Common myeloid progenitor, CD34-positive (primary cell): ENCODE measurements at regions not wholly inside any gene's neighbourhood (a gene's known extent, or its start where the extent isn't known, plus 50 kb on each side); places are given as distances from the start of the nearest gene placed in this dataset.

ENCODE experiments used
- CTCF ChIA-PET: fragments of 350-600 bp; sonication (Branson Sonifier 250); formaldehyde crosslinking; loops from one replicate; lab custom pipeline; 2021; ENCODE audit warnings: antibody characterized with exemption; lab: Charles Lee
- POLR2A ChIA-PET: fragments of 350-600 bp; sonication (Branson Sonifier 250); formaldehyde crosslinking; loops from one replicate; lab custom pipeline; 2021; ENCODE audit warnings: antibody characterized with exemption; lab: Charles Lee
- DNase-seq, 3 donors: peaks; one replicate each; pipeline versions ENCODE4 v3.0.0 to v3.0.0-alpha.2; 2013
- H3K27ac ChIP-seq, 2 experiments: 1 replicate in 1 of 2; 2 replicates in 1 of 2; pipeline ENCODE4 v1.7.0; 2013; ENCODE audit warnings: inconsistent platforms in 2 of 2, low read length in 2 of 2, mild to moderate bottlenecking in 2 of 2, low read depth in 1 of 2, moderate library complexity in 1 of 2; ENCODE audit not compliant: severe bottlenecking in 2 of 2, insufficient read depth in 1 of 2, poor library complexity in 1 of 2
- H3K27me3 ChIP-seq, 5 experiments: replicated peaks in 2 of 5; 1 replicate in 3 of 5; 2 replicates in 2 of 5; pipeline versions ENCODE4 v1.6.1 to v1.7.0; 2013; ENCODE audit warnings: low read length in 4 of 5, mild to moderate bottlenecking in 2 of 5, moderate library complexity in 2 of 5, inconsistent platforms in 1 of 5; ENCODE audit not compliant: insufficient read depth in 5 of 5, control insufficient read depth in 4 of 5
- H3K36me3 ChIP-seq, 4 experiments: 1 replicate in 2 of 4; 2 replicates in 2 of 4; pipeline versions ENCODE4 v1.6.1 to v1.7.0; 2013; ENCODE audit warnings: low read length in 3 of 4, control low read depth in 1 of 4, mild to moderate bottlenecking in 1 of 4; ENCODE audit not compliant: control insufficient read depth in 4 of 4, insufficient read depth in 4 of 4
- H3K4me1 ChIP-seq, 4 experiments: 1 replicate in 3 of 4; 2 replicates in 1 of 4; pipeline versions ENCODE4 v1.6.1 to v1.7.1; 2013; ENCODE audit warnings: low read length in 3 of 4, mild to moderate bottlenecking in 3 of 4, control low read depth in 1 of 4, inconsistent platforms in 1 of 4, moderate library complexity in 1 of 4; ENCODE audit not compliant: control insufficient read depth in 4 of 4, insufficient read depth in 4 of 4; ENCODE audit errors: control extremely low read depth in 1 of 4
- H3K4me3 ChIP-seq, 7 experiments: 1 replicate in 4 of 7; 2 replicates in 3 of 7; pipeline versions ENCODE4 v1.5.1 to v1.7.0; 2013; ENCODE audit warnings: mild to moderate bottlenecking in 7 of 7, low read length in 6 of 7, moderate library complexity in 6 of 7, inconsistent platforms in 2 of 7, low read depth in 2 of 7, control low read depth in 1 of 7; ENCODE audit not compliant: insufficient read depth in 4 of 7, control insufficient read depth in 1 of 7; ENCODE audit errors: extremely low read depth in 1 of 7
- H3K9me3 ChIP-seq, 5 experiments: 1 replicate in 4 of 5; 2 replicates in 1 of 5; pipeline versions ENCODE4 v1.6.1 to v1.7.1; 2013; ENCODE audit warnings: low read length in 4 of 5, mild to moderate bottlenecking in 2 of 5, inconsistent platforms in 1 of 5, low read depth in 1 of 5, moderate library complexity in 1 of 5; ENCODE audit not compliant: control insufficient read depth in 4 of 5, insufficient read depth in 2 of 5; ENCODE audit errors: control extremely low read depth in 1 of 5
- WGBS: methylation state at CpG from one replicate; pipeline ENCODE4 v1.1.5; 2013; ENCODE audit not compliant: insufficient coverage; 5-methylcytosine and 5-hydroxymethylcytosine counted together

DNA sequence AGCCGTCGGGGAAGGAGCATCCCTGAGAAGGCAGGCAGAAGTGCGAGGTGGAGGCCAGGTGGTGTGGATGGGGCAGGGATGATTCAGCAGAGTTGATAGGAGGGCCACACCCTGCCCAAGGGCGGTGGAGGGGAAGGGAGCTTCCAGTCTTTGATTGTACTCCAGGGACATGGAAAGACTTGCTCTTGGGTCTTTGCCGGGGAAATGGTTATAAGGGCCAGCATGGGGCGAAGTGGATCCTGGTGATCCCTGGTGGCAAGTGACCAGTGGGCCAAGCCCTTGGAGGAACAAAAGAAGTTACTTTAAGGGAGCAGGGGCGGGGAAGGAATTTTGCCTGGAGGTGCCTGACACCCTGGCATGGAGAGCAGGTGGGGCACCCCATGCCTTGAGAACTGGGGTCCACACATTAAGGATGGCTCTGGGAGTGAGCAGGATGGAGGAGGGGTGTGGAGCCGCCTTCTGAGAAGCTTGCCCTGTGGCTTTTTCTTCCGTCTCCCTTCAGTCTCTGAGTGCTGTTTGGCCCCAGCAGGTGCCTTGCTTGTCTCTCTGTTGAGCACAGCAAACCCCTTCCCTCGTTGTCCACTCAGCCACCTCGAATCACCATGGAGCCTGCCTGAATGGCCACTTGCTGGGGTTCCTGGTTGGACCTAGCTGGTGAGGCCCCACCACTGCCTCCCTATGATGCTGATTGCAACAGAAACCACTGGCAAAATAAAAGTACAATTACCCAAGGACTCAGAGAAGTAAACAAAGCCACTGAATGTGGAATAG lies 83.9 kb downstream of the RAMP3 start:
- CTCF ChIA-PET, result no interaction called here
- Histone ChIP-seq H3K4me3 (no peak overlapping the region), H3K27me3 (peaks cover 0 to 19% (median 9%) of the 10 kb centered on the region in 5 experiments), H3K27ac (no peak overlapping the region), H3K9me3 (no peaks in the 10 kb centered on the region), H3K36me3 (no peaks in the 10 kb centered on the region), H3K4me1 (no peaks in the 10 kb centered on the region)
- 78% methylated on average over 10 of the region's 11 CpGs for WGBS
- no peak for DNase-seq
- POLR2A ChIA-PET, result no interaction called here

DNA sequence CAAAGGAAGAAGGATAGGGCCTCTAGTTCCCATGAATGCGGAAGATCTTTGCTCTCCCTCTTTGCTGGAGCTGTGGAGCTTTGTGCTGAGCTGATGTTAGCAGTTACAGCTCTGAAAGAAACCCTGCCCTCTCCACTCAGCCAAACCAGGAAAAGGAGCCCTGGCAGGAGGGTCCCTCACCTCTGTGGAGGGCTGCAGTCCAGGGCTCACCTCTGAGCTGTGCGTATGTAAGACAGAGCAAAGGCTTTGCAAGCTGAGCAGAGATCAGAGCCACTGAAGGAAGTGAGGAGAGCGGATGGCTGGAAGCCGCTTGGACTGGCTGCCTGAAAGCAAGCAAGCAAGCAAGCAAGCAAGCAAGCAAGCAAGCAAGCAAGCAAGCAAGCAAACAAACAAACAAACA lies 84.7 kb downstream of the RAMP3 start:
- WGBS, result 92% methylated on average over 2 of the region's 4 CpGs
- peaks cover 0 to 1% (median 0%) of the 10 kb centered on the region in 5 experiments for H3K9me3 ChIP-seq
- no peak overlapping the region for H3K4me3 ChIP-seq
- H3K27me3 ChIP-seq, result peaks cover 0 to 19% (median 9%) of the 10 kb centered on the region in 5 experiments
- H3K36me3 ChIP-seq, result no peaks in the 10 kb centered on the region
- ChIA-PET CTCF (no interaction called here), POLR2A (no interaction called here)
- H3K27ac ChIP-seq, result no peak overlapping the region
- no peak for DNase-seq
- H3K4me1 ChIP-seq, result no peaks in the 10 kb centered on the region

GRCh38 chr7:45242698-45243097 lies 85.1 kb downstream of the RAMP3 start:
- Histone ChIP-seq H3K4me3 (no peak overlapping the region), H3K9me3 (peaks cover 0 to 2% (median 0%) of the 10 kb centered on the region in 5 experiments), H3K4me1 (no peaks in the 10 kb centered on the region), H3K27me3 (peaks cover 0 to 15% (median 8%) of the 10 kb centered on the region in 5 experiments), H3K27ac (no peak overlapping the region), H3K36me3 (no peaks in the 10 kb centered on the region)
- CTCF ChIA-PET, result no interaction called here
- WGBS, result 80% methylated on average over 3 of the region's 3 CpGs
- POLR2A ChIA-PET, result no interaction called here
- no peak for DNase-seq

- no peaks in the 10 kb centered on the region for H3K36me3 ChIP-seq
- H3K4me3 ChIP-seq, result no peak overlapping the region
- peak in 2 of 3 donors; percentile 6 to 32 for DNase-seq
- H3K4me1 ChIP-seq, result no peaks in the 10 kb centered on the region
- H3K27ac ChIP-seq, result no peak overlapping the region
- ChIA-PET POLR2A (no interaction called here), CTCF (interaction anchor here (1.3 kb wide), 1 partner anchor 14 kb away, joined by 4 read pairs; no protein-coding TSS in a partner anchor)
- H3K9me3 ChIP-seq, result peaks cover 0 to 7% (median 0%) of the 10 kb centered on the region in 5 experiments
- WGBS, result 88% methylated on average over 2 of the region's 2 CpGs
- H3K27me3 ChIP-seq, result peaks cover 0 to 5% (median 4%) of the 10 kb centered on the region in 5 experiments
These were observed 87.4 kb downstream of the RAMP3 start for GRCh38 chr7:45244981-45245380.

GRCh38 chr7:45246339-45246738 lies 88.7 kb downstream of the RAMP3 start:
- WGBS, result 14% methylated on average over 1 of the region's 3 CpGs
- POLR2A ChIA-PET, result interaction anchor here (0.9 kb wide), 1 partner anchor 10 kb away, joined by 5 read pairs; no protein-coding TSS in a partner anchor
- CTCF ChIA-PET, result interaction anchor here (1.3 kb wide), 1 partner anchor 12 kb away, joined by 4 read pairs; no protein-coding TSS in a partner anchor

DNA sequence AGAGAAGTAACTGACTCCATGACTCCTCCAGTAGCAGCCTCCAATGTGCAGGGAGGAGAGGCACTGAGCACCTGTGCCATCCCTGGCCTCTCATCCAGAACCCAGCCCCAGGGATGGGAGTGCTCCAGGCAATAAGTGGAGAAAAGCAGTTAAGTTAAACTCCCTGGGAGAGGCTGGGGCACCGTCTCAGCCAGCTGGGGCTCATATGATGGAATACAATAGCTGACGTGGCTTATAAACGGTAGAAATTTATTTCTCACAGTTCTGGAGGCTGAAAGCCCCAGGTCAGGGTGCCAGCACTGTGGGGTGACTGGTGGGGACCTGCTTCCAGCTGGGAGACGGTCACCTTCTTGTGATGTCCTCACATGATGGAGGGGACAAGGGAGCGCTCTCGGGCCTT lies 94.7 kb downstream of the RAMP3 start:
- H3K27me3 ChIP-seq, result peaks cover 0 to 9% (median 4%) of the 10 kb centered on the region in 5 experiments
- no peaks in the 10 kb centered on the region for H3K4me1 ChIP-seq
- 66% methylated on average over 6 of the region's 6 CpGs for WGBS
- no peak for DNase-seq
- CTCF ChIA-PET, result no interaction called here
- H3K4me3 ChIP-seq, result no peak overlapping the region
- no peaks in the 10 kb centered on the region for H3K36me3 ChIP-seq
- peaks cover 0 to 6% (median 0%) of the 10 kb centered on the region in 5 experiments for H3K9me3 ChIP-seq
- H3K27ac ChIP-seq, result no peak overlapping the region
- POLR2A ChIA-PET, result no interaction called here

More at GRCh38 chr7:45246339-45246738, 88.7 kb downstream of the RAMP3 start:
- peaks cover 0 to 7% (median 0%) of the 10 kb centered on the region in 5 experiments for H3K9me3 ChIP-seq
- DNase-seq, result no peak
- peaks cover 0 to 5% (median 1%) of the 10 kb centered on the region in 5 experiments for H3K27me3 ChIP-seq
- no peak overlapping the region for H3K27ac ChIP-seq
- H3K4me1 ChIP-seq, result no peaks in the 10 kb centered on the region
- no peaks in the 10 kb centered on the region for H3K36me3 ChIP-seq
- no peak overlapping the region for H3K4me3 ChIP-seq

GRCh38 chr7:45252857-45253256 lies 95.3 kb downstream of the RAMP3 start:
- Histone ChIP-seq H3K4me3 (no peak overlapping the region), H3K36me3 (no peaks in the 10 kb centered on the region), H3K27ac (no peak overlapping the region), H3K27me3 (peaks cover 0 to 9% (median 4%) of the 10 kb centered on the region in 5 experiments), H3K9me3 (peaks cover 0 to 3% (median 0%) of the 10 kb centered on the region in 5 experiments), H3K4me1 (no peaks in the 10 kb centered on the region)
- POLR2A ChIA-PET, result no interaction called here
- CTCF ChIA-PET, result no interaction called here
- DNase-seq, result no peak
